ENCODE measurements at regions not wholly inside any gene's neighbourhood (a gene's known extent, or its start where the extent isn't known, plus 50 kb on each side); places are given as distances from the start of the nearest gene placed in this dataset.

DNA sequence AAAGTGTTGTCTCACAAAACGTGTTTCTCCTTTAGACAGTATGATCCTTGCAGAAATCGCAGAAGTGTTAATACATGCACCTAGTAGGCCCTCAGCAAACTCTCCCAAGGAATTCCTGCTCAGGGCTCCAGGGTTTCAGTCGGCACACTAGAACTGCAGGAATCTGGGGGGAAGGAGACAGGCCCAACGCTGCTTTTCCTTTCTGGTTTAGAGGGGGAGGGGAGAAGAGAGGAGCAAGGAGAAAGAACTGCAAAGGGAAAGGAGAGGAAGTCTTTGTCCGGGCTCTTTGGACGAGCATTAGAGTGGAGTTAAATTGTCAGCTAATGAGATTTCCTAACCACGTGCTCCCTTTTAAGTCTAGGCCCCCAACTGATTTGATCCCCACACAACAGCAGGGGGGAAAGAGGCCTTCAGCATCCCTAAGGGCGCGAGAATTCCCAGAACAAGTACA, 103.7 kb upstream of the SOD1 start:
- ChIA-PET POLR2A (no interaction called here), CTCF (no interaction called here)
- DNase-seq (ENCODE audit: extremely low spot score): no peak
- TF ChIP-seq, protein P1, sequence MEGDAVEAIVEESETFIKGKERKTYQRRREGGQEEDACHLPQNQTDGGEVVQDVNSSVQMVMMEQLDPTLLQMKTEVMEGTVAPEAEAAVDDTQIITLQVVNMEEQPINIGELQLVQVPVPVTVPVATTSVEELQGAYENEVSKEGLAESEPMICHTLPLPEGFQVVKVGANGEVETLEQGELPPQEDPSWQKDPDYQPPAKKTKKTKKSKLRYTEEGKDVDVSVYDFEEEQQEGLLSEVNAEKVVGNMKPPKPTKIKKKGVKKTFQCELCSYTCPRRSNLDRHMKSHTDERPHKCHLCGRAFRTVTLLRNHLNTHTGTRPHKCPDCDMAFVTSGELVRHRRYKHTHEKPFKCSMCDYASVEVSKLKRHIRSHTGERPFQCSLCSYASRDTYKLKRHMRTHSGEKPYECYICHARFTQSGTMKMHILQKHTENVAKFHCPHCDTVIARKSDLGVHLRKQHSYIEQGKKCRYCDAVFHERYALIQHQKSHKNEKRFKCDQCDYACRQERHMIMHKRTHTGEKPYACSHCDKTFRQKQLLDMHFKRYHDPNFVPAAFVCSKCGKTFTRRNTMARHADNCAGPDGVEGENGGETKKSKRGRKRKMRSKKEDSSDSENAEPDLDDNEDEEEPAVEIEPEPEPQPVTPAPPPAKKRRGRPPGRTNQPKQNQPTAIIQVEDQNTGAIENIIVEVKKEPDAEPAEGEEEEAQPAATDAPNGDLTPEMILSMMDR (IDR thresholded peaks at IDR 0.05; ENCODE audit: control extremely low read depth, extremely low read depth, low read depth, missing control alignments): no peak

DNA sequence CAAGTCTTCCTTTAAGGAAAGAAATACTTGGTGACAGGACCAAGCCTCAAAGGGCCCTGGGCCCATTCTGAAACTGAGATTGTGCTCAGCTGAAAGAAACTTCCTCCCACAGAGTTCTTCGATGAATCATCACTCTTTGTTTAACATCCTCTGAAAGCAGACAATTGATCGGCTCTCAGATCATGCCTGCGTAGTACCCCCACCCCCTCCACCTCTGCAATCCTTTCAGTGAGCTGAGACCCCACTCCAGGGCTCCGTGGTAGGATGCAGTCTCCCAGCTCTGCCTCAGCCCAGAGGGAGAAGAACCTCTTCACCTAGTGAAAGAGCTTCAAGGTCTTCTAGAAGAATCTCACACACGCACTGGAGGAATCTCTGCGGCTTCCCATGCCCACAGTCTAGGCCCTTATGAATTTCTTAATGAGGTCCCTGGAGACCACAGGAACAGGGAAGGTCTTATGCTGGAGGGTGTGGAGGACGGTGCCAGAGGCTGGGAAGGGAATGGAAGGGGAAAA, 104.9 kb upstream of the SOD1 start:
- TF ChIP-seq, protein P1 (IDR thresholded peaks at IDR 0.05; ENCODE audit: control extremely low read depth, extremely low read depth, low read depth, missing control alignments): no peak
- ChIA-PET CTCF (interaction anchor here (0.7 to 1.4 kb wide), 6 partner anchors 13 to 703 kb away, joined by 3 to 5 read pairs (median 3); no protein-coding TSS in a partner anchor), POLR2A (no interaction called here)
- peak; percentile 62 for DNase-seq (ENCODE audit: extremely low spot score)

DNA sequence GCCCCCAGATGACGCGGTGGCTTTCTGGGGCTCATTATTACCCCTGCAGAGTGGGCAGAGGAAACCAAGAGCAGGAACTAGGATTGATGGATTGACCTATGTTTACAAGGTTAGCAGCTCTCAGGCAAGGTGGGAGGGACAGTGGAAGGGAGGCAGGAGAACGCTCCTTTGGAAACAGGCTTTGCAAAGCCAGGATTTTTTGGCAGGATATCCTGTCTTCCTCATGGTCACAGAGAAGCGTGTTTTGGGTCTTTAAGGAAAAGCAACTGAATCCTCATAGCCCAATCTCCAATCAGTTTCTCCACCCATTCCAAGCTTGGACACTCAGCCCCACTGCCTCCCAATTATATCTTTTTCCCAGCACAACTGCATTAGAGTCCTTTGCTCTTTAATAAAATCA, 105.6 kb upstream of the SOD1 start:
- ChIA-PET CTCF (interaction anchor here (1.1 to 1.4 kb wide), 5 partner anchors 27 to 704 kb away, joined by 3 to 5 read pairs (median 3); no protein-coding TSS in a partner anchor), POLR2A (no interaction called here)
- TF ChIP-seq, protein P1 (IDR thresholded peaks at IDR 0.05; ENCODE audit: control extremely low read depth, extremely low read depth, low read depth, missing control alignments): no peak
- no peak for DNase-seq (ENCODE audit: extremely low spot score)

DNA sequence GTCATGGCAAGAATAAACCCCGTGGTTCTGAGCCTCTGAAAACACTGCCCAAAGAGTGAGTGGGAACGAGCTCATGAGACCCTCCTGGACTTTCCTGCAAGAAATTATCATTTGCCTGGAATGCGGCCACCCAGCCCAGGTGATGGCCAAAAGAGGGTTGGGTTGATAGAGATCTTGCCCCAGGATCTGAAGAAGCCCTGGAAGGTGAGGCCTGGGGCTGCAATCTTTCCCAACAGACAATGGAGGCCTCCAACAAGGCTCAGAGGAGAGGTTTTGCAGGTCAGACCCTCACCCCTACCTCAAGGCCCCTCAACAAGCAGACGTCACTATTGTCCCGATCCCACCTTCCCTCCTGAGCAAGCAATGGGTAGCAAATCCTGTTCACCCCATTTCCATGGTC, 106.0 kb upstream of the SOD1 start:
- POLR2A ChIA-PET: no interaction called here

DNA sequence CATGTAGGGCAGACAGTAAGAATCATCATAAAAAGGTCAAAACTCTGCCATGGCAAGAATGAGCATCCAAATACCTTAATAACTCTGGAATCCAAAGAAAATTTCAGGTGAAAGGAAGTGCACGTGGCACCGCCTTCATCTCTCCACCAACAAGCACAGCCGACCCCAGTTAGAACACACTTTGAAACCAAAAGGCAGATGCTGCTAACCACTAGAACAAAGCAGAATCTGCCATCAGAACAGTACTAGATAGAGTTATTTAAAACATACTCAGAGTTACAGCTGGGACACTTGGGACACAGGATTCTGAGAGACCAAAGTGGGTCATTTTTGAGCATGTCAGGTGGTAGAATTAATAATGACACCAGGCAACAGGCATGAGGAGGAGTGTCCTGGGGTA, 106.7 kb upstream of the SOD1 start:
- POLR2A ChIA-PET: no interaction called here
- CTCF ChIA-PET: no interaction called here

More for the DNA sequence above, 106.0 kb upstream of the SOD1 start:
- TF ChIP-seq, protein P1 (IDR thresholded peaks at IDR 0.05; ENCODE audit: control extremely low read depth, extremely low read depth, low read depth, missing control alignments): no peak
- CTCF ChIA-PET: interaction anchor here (1.4 kb wide), 1 partner anchor 704 kb away, joined by 3 read pairs; no protein-coding TSS in a partner anchor
- no peak for DNase-seq (ENCODE audit: extremely low spot score)

DNA sequence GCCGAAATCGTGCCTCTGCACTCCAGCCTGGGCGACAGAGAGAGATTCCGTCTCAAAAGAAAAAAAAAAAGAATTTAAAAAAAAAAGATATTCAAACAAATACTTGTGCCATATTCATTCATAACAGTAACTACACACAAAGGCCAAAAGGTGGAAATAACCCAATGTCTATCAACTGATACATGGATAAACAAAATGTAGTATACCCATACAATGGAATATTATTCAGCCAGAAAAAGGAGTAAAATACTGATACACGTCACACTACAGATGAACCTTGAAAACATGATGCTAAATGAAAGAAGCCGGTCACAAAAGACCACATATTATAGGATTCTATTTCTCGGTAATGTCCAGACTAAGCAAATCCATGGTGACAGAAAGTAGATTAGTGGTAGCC, 109.4 kb upstream of the SOD1 start:
- TF ChIP-seq, protein P1 (IDR thresholded peaks at IDR 0.05; ENCODE audit: control extremely low read depth, extremely low read depth, low read depth, missing control alignments): no peak

More for the DNA sequence above, 106.7 kb upstream of the SOD1 start:
- TF ChIP-seq, protein P1 (IDR thresholded peaks at IDR 0.05; ENCODE audit: control extremely low read depth, extremely low read depth, low read depth, missing control alignments): no peak
- no peak for DNase-seq (ENCODE audit: extremely low spot score)

More for the DNA sequence above, 109.4 kb upstream of the SOD1 start:
- CTCF ChIA-PET: no interaction called here
- POLR2A ChIA-PET: no interaction called here
- DNase-seq (ENCODE audit: extremely low spot score): no peak

Measured in GM10248 (cell line).